ENCODE measurements at regions not wholly inside any gene's neighbourhood (a gene's known extent, or its start where the extent isn't known, plus 50 kb on each side); places are given as distances from the start of the nearest gene placed in this dataset.
"Not testable (repeated sequence)": the region's sequence is repeated elsewhere in the genome, so short reads cannot be mapped to it uniquely, and the experiment has no call there.

DNA sequence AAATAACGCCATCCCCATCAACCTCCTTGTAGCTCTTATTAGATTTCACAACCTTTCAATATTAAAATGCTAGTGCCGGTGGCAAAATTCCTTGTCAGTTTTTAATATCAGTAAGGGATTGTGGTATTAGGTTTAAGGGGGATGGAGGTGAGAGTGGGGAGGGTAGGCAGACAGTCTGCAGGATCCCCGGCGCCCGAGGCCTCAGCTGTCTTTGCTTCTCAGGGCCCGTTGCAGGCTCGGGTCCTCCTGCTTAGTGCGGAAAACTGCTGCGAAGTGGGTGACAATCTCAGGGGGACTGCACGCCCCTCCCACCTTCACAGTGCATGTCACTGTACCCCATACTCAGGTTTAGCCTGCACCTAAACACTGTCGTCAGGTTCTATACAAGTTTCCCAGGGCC is 274.3 kb upstream of the PODXL start:
- DNase-seq (no peak), ATAC-seq (no peak)
- H3K4me1 Mint-ChIP-seq (ENCODE audit: low read depth) = no peaks in the 10 kb centered on the region
- no peak overlapping the region for H3K4me3 Mint-ChIP-seq
- H3K36me3 Mint-ChIP-seq (ENCODE audit: insufficient read depth) = no peaks in the 10 kb centered on the region
- H3K27me3 Mint-ChIP-seq (ENCODE audit: low read depth) = peaks cover 34% of the 10 kb centered on the region
- no peaks in the 10 kb centered on the region for H3K9me3 Mint-ChIP-seq

GRCh38 chr7:131829947-131830558 is 273.6 kb upstream of the PODXL start:
- Mint-ChIP-seq H3K9me3 (no peaks in the 10 kb centered on the region), H3K4me3 (no peak overlapping the region), H3K36me3 (ENCODE audit: insufficient read depth) (no peaks in the 10 kb centered on the region), H3K27me3 (ENCODE audit: low read depth) (peaks cover 34% of the 10 kb centered on the region), H3K4me1 (ENCODE audit: low read depth) (no peaks in the 10 kb centered on the region)
- ATAC-seq = no peak
- no peak for DNase-seq

DNA sequence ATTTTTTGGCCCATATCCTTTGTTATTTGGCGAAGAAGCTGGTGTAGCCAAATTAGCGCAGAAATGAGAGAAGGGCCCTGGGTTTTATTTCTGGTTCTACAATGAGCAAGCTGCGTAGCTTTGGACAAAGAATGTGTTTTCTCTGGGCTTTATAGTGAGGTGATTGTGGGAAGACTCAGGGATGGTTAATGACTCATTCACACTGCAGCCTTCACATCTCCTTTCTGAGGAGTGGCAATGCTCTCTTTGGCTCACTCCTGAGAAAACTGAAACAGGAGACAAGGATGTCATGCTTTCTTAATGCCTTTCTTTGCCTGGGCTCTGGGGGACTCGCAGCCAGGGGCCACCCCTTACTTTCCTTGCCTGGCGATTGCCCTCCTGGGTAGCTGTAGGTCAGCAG is 271.0 kb upstream of the PODXL start:
- no peak overlapping the region for H3K4me3 Mint-ChIP-seq
- peaks cover 25% of the 10 kb centered on the region for H3K27me3 Mint-ChIP-seq (ENCODE audit: low read depth)
- DNase-seq (no peak), ATAC-seq (no peak)
- no peaks in the 10 kb centered on the region for H3K4me1 Mint-ChIP-seq (ENCODE audit: low read depth)
- no peaks in the 10 kb centered on the region for H3K9me3 Mint-ChIP-seq
- H3K36me3 Mint-ChIP-seq (ENCODE audit: insufficient read depth) = no peaks in the 10 kb centered on the region

- Mint-ChIP-seq H3K4me1 (ENCODE audit: low read depth) (no peaks in the 10 kb centered on the region), H3K9me3 (no peaks in the 10 kb centered on the region), H3K36me3 (ENCODE audit: insufficient read depth) (no peaks in the 10 kb centered on the region), H3K27me3 (ENCODE audit: low read depth) (peaks cover 22% of the 10 kb centered on the region), H3K4me3 (no peak overlapping the region)
- DNase-seq (no peak), ATAC-seq (no peak)
These were observed 270.5 kb upstream of the PODXL start for GRCh38 chr7:131826960-131827359.

DNA sequence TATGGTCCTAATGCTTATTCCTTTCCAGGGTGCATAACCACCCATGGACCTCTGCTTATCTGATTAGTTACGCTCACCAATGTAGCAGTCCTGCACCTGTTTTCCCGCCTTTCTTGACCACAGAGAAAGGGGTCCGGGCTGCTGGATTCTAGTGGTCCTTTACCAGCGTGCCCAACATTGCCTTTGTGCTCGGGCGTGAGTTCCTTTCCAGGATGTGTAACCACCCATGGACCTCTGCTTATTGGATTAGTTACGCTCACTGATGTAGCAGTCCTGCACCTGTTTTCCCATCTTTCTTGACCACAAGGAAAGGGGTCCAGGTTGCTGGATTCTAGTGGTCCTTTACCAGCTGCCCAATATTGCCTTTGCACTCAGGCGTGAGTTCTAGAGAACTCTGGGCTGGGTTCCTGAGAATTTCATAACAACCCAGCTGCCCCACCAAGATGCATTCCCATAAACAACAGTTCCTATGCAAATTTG is 267.6 kb upstream of the PODXL start:
- not testable (repeated sequence) for H3K27me3 Mint-ChIP-seq (ENCODE audit: low read depth); H3K9me3 Mint-ChIP-seq; H3K36me3 Mint-ChIP-seq (ENCODE audit: insufficient read depth); H3K4me3 Mint-ChIP-seq; ATAC-seq; DNase-seq; H3K4me1 Mint-ChIP-seq (ENCODE audit: low read depth)

GRCh38 chr7:131819891-131820290 is 263.5 kb upstream of the PODXL start:
- Mint-ChIP-seq H3K4me1 (ENCODE audit: low read depth) (no peaks in the 10 kb centered on the region), H3K36me3 (ENCODE audit: insufficient read depth) (no peaks in the 10 kb centered on the region), H3K4me3 (no peak overlapping the region), H3K27me3 (ENCODE audit: low read depth) (peaks cover 2% of the 10 kb centered on the region), H3K9me3 (no peaks in the 10 kb centered on the region)
- ATAC-seq (no peak), DNase-seq (no peak)

- H3K36me3 Mint-ChIP-seq (ENCODE audit: insufficient read depth) = no peaks in the 10 kb centered on the region
These were observed 260.1 kb upstream of the PODXL start for GRCh38 chr7:131816391-131817007.

GRCh38 chr7:131808736-131809135 is 252.3 kb upstream of the PODXL start:
- Mint-ChIP-seq H3K27me3 (ENCODE audit: low read depth) (peaks cover 5% of the 10 kb centered on the region), H3K9me3 (no peaks in the 10 kb centered on the region), H3K4me3 (no peak overlapping the region), H3K36me3 (ENCODE audit: insufficient read depth) (no peaks in the 10 kb centered on the region), H3K4me1 (ENCODE audit: low read depth) (no peaks in the 10 kb centered on the region)
- DNase-seq = no peak
- no peak for ATAC-seq

More at GRCh38 chr7:131816391-131817007, 260.1 kb upstream of the PODXL start:
- ATAC-seq (no peak), DNase-seq (no peak)
- Mint-ChIP-seq H3K4me3 (no peak overlapping the region), H3K9me3 (no peaks in the 10 kb centered on the region), H3K27me3 (ENCODE audit: low read depth) (peaks cover 3% of the 10 kb centered on the region), H3K4me1 (ENCODE audit: low read depth) (no peaks in the 10 kb centered on the region)

GRCh38 chr7:131808156-131808555 is 251.7 kb upstream of the PODXL start:
- H3K4me1 Mint-ChIP-seq (ENCODE audit: low read depth); H3K9me3 Mint-ChIP-seq; H3K36me3 Mint-ChIP-seq (ENCODE audit: insufficient read depth); ATAC-seq; H3K27me3 Mint-ChIP-seq (ENCODE audit: low read depth); DNase-seq; H3K4me3 Mint-ChIP-seq: not testable (repeated sequence)

DNA sequence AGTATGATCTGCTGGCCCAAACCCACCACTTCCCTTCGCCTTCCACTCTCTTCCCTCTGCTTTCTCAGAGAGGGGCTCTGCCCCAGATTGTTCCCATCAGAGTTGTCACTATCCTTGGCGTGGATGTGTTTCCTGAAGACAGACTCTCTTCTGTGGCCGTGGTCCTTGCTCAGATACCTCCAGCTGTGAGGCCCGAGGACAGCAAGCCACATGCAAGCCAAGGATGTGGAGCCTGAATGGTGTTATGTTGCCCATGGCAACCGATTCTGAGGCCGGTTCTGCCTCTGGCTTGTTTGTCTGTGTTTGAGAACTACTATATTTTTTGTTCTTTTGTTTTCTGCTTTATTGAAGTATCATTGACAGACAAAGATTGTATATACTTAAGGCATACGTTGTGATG is 247.4 kb upstream of the PODXL start:
- no peaks in the 10 kb centered on the region for H3K9me3 Mint-ChIP-seq
- DNase-seq = no peak
- ATAC-seq = no peak

DNA sequence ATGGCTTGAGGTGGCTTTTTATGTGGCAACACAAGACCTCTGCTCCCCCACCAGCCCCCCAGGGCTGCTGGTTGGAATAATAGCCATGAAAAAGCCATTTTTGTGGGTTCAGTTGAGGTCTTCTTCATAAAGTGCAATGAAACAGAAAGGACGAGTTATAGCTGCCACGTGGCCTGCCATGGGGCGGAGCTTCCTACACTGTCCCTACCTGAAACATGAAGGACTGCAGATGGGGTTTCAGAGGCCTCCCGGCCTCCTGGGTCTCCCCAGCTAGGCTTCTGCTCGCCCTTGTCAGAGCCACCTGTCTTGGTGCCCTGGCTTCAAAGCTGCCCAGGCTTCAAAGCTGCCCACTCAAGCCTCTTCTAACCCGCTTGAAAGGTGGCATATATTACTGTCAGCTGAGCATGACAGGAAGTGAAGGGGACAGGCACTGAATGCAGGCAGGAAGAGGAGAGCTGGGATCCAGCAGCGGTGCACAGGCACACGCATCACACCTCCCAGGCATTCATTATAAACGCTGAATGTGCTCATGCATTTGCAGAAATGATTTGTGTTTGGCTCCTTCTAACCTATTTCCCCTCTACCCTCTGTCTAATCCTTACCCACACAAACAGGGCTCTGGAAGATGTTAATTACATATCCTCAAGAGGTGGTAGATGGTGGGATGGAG is 245.9 kb upstream of the PODXL start:
- peaks cover 3% of the 10 kb centered on the region for H3K27me3 Mint-ChIP-seq (ENCODE audit: low read depth)
- no peak overlapping the region for H3K4me3 Mint-ChIP-seq
- no peaks in the 10 kb centered on the region for H3K4me1 Mint-ChIP-seq (ENCODE audit: low read depth)
- H3K9me3 Mint-ChIP-seq = no peaks in the 10 kb centered on the region
- H3K36me3 Mint-ChIP-seq (ENCODE audit: insufficient read depth) = no peaks in the 10 kb centered on the region
- ATAC-seq (no peak), DNase-seq (no peak)

More for the DNA sequence above, 247.4 kb upstream of the PODXL start:
- no peaks in the 10 kb centered on the region for H3K36me3 Mint-ChIP-seq (ENCODE audit: insufficient read depth)
- no peaks in the 10 kb centered on the region for H3K4me1 Mint-ChIP-seq (ENCODE audit: low read depth)
- peaks cover 3% of the 10 kb centered on the region for H3K27me3 Mint-ChIP-seq (ENCODE audit: low read depth)
- H3K4me3 Mint-ChIP-seq = no peak overlapping the region

GRCh38 chr7:131800531-131800930 is 244.1 kb upstream of the PODXL start:
- H3K9me3 Mint-ChIP-seq = no peaks in the 10 kb centered on the region
- H3K4me1 Mint-ChIP-seq (ENCODE audit: low read depth) = no peaks in the 10 kb centered on the region
- peaks cover 2% of the 10 kb centered on the region for H3K27me3 Mint-ChIP-seq (ENCODE audit: low read depth)
- H3K4me3 Mint-ChIP-seq = no peak overlapping the region
- ATAC-seq (no peak), DNase-seq (no peak)
- H3K36me3 Mint-ChIP-seq (ENCODE audit: insufficient read depth) = no peaks in the 10 kb centered on the region

DNA sequence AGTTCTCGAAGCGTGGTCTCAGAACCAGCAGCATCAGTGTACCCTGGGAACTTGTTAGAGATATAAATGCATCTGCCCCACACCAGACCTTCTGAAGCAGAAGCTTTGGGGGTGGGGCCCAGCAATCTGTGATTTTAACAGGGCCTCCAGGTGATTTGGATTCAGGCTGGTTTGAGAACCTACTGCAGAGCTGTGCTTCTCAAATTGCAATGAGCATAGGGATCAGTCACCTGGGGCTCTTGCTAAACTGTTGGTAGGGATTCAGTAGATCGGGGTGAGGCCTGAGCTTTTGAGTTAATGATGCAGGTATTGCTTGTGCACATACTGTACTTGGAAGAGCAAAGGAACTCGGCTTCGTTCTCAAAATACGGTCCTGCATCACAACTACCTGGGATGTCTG is 243.6 kb upstream of the PODXL start:
- H3K36me3 Mint-ChIP-seq (ENCODE audit: insufficient read depth) = no peaks in the 10 kb centered on the region
- no peak for ATAC-seq
- H3K4me3 Mint-ChIP-seq = no peak overlapping the region
- no peaks in the 10 kb centered on the region for H3K9me3 Mint-ChIP-seq
- peaks cover 2% of the 10 kb centered on the region for H3K27me3 Mint-ChIP-seq (ENCODE audit: low read depth)
- no peak for DNase-seq
- no peaks in the 10 kb centered on the region for H3K4me1 Mint-ChIP-seq (ENCODE audit: low read depth)

- Mint-ChIP-seq H3K4me1 (ENCODE audit: low read depth) (no peaks in the 10 kb centered on the region), H3K36me3 (ENCODE audit: insufficient read depth) (no peaks in the 10 kb centered on the region), H3K27me3 (ENCODE audit: low read depth) (peaks cover 2% of the 10 kb centered on the region), H3K9me3 (no peaks in the 10 kb centered on the region), H3K4me3 (no peak overlapping the region)
- ATAC-seq = no peak
- DNase-seq = no peak
These were observed 241.4 kb upstream of the PODXL start for GRCh38 chr7:131797841-131798240.

GRCh38 chr7:131795400-131795799 is 239.0 kb upstream of the PODXL start:
- Mint-ChIP-seq H3K36me3 (ENCODE audit: insufficient read depth) (no peaks in the 10 kb centered on the region), H3K4me1 (ENCODE audit: low read depth) (no peaks in the 10 kb centered on the region), H3K27me3 (ENCODE audit: low read depth) (peaks cover 2% of the 10 kb centered on the region), H3K9me3 (no peaks in the 10 kb centered on the region), H3K4me3 (no peak overlapping the region)
- ATAC-seq (no peak), DNase-seq (no peak)

Data from activated T-cell treated with anti-CD3 and anti-CD28 coated beads, Interleukin-2, amount 50 U/mL, for 4 hours (primary cell).